Retina (tissue), 1 donor: ENCODE measurements at regions not wholly inside any gene's neighbourhood (a gene's known extent, or its start where the extent isn't known, plus 50 kb on each side); places are given as distances from the start of the nearest gene placed in this dataset.
A peak's percentile ranks its signal among the peaks of the same experiment; 100 is the strongest.
"Not testable (repeated sequence)": the region's sequence is repeated elsewhere in the genome, so short reads cannot be mapped to it uniquely, and the experiment has no call there.

Experiments
- DNase-seq: peaks from one replicate; pipeline ENCODE4 v3.0.0-alpha.2; 2016

DNA sequence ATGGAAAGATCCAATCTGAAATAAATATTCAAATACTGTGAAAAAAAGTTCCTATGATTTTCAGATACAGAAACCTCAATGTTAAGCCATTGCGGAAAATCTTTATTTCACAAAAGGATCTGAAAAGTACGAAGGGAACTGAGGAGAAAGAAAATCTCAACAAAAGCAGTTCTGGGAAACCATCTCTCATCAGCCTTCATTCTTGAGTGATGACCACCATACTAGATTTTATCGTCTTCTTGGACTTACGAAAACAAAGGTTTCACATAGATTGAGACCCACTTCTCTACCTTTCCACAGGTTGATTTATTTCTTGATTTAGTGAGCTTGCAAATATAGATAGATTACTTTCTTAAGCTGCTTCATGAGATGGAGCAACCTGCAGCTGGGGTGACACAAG, 293.4 kb upstream of the LYZL1 start:
- no peak for DNase-seq

- DNase-seq = no peak
These were observed 292.5 kb upstream of the LYZL1 start for GRCh38 chr10:28996345-28996744.

DNA sequence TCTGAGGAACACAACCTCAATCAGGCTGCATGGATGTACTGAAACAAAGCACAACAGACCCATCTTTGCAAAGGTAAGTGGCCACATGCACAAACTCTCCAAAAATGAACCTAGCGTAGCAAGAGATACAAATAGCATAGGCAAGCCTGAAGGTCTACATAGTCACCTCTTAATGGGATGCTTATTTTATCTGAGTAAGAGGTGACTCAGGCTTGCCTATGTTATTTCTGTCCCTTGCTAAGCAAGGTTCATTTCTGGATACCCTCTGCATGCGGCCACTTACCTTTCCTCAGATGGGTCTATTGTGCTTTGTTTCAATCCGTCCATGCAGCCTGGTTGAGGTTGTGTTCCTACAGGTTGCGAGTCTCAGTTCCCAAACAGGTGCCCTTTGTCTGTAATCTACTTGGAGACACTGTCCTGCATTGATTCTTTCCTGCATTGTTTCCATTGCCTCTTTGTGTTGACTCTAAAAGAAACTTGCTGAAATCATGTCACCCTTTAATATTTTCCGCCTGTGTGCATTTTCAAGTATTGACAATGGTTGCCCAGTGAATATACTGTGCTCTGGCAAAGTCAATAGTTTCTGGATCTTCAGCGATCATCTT, 291.8 kb upstream of the LYZL1 start:
- no peak for DNase-seq

DNA sequence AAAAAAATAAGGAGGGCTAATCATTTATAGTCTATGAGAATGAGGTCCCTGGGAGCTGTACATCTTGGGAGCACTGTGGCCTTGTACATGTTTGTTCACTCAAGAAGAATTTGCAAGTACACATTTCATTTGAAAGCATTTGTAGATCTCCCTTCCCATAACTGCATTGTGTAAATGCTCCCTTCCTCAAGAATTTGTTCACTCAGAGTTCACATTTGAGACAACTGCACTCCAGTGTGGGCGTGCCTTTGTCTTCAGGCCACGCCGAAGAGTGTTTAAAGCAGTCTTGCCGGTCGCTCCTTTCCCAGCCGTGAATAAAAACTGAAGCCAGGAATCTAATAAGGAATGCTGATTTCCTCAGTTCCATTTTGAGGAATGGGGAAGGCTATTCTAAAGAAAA, 291.1 kb upstream of the LYZL1 start:
- no peak for DNase-seq

- DNase-seq = no peak
These were observed 287.1 kb upstream of the LYZL1 start for GRCh38 chr10:29001801-29002200.

GRCh38 chr10:29003014-29003413, 285.9 kb upstream of the LYZL1 start:
- DNase-seq = not testable (repeated sequence)

DNA sequence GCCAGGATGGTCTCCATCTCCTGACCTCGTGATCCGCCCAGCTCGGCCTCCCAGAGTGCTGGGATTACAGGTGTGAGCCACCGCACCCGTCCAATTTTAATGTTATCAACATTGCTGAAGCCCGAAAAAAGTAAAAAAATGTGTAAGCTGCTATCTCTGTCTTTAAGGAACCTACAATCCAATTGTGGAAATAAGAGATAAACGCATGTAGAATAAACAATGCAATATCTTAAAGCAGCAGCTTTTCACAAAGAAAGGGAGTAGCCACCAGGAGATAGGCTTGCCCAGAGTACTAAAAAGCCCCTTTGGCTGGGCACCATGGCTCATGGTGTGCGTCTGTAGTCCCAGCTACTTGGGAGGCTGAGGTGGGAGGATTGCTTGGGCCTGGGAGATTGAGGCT, 282.9 kb upstream of the LYZL1 start:
- no peak for DNase-seq

GRCh38 chr10:29007370-29007747, 281.5 kb upstream of the LYZL1 start:
- no peak for DNase-seq

DNA sequence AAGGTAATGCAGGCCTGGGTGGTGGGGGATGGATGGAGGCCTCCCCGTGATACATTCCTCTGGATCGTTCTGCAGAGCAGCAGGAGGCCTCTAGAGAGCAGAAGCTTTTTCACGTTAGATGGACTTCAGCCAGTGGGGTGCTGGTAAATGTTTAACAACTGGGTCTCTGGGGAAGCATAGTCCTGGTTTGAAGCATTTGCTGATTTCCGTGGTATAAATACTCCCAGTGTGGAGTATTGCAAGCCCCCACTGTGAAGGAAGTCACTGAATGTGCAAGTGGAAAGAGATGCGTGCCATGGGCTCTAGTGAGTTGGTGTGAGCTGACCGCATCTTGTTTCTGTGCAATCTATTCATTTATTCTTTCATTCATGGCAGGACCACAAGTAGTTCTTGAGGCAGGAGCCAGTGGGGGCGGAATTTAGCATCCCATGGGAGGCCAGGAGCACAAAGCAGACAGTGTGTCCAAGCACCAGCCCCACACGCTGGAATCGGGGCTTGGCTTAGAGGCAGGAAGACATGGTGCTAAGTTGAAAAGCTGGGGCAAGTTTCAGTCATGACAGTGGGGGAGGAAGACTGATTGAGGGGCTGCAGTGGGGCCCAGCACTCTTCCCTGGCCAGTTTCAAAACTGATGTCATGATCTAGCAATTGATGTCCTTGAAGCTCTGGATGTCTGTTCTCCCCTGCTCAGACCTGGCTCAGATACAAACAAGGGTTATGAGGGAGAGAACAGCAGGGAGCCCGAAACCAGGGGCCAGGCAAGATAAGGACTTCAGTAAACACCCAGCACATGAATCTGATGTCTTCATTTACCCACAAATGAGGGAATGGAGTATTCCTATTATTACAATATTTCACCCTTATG, 280.9 kb upstream of the LYZL1 start:
- no peak for DNase-seq

- no peak for DNase-seq
These were observed 279.4 kb upstream of the LYZL1 start for GRCh38 chr10:29009464-29009863.

- DNase-seq = no peak
These were observed 277.4 kb upstream of the LYZL1 start for GRCh38 chr10:29011516-29011915.

DNA sequence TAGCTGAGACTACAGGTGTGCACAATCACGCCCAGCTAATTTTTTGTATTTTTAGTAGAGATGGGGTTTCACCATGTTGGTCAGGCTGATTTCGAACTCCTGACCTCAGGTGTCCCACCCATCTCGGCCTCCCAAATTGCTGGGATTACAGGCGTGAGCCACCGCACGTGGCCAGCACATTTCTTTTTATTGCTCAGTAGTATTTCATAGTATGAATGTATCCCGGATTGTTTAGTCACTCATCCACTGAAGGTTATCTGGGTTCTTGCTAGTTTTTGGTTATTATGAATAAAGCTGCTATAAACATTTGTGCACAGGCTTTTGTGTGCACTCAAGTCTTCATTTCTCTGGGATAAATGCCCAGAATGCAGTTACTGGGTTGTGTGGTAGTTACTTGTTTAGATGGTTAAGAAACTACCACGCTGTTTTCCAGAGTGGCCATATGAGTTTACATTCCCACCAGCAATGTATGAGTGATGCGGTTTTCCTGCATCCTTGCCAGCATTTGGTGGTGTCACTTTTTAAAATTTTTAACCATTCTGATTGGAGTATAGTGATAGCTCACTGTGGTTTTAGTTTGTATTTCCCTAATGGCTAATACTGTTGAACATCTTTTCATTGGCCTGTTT, 275.8 kb upstream of the LYZL1 start:
- DNase-seq = no peak

GRCh38 chr10:29021591-29021990, 267.3 kb upstream of the LYZL1 start:
- no peak for DNase-seq

- peak; percentile 29 for DNase-seq
These were observed 266.4 kb upstream of the LYZL1 start for GRCh38 chr10:29022513-29022912.

GRCh38 chr10:29023678-29024077, 265.2 kb upstream of the LYZL1 start:
- DNase-seq = no peak

DNA sequence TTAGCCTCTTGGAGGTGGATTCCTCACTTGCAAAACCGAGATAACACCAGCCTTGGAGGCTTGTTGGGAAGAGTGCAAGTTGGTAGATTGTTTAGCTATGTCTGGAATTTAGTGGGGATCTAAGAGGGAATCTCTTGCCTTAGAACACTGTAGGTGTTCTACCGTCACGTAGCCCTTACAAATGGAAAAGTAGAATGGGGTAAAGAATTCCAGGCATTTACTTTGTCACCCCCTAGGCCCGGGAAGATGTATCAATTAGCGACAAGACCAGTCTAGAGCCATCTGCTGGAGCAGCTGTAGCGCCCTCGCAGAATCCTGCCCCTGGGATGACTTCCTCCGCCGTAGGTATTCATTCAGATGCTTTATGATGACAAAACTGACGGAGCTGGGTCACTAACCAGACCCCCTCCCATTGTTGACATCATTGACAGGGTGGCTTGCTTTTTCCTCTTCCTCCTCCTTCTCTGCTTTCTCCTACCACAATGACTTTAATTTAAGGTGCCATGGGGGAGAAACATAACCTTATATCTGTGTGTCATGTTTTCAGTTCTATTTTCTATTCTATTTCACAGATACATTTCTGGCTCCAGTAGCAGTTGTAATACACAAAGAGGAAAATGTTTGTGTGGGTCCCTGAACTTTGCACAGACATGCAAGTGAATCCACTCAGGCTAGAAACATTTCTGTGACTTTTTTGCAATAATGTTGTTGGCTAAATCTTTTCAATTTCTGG, 262.6 kb upstream of the LYZL1 start:
- DNase-seq = no peak

- no peak for DNase-seq
These were observed 261.9 kb upstream of the LYZL1 start for GRCh38 chr10:29026802-29027580.

- no peak for DNase-seq
These were observed 260.4 kb upstream of the LYZL1 start for GRCh38 chr10:29028486-29028885.

DNA sequence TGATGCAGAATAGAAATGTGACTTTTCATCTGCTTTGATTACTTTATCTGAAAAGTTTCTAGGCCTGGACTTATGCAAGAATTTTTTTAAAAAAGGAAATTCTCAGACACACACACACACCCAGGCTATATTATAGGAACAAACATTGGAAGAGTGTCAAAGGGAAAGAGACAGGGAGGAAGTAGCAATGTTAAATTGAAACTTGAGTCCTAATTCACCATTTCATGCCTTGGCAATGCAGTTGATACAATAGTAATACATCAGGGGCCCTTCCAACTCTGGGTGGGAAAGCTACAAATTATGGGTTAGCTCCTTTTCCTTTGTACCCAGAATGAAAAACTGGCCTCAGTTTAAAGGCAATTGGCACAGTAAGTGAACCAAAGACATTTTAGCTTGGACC, 258.0 kb upstream of the LYZL1 start:
- DNase-seq = no peak

DNA sequence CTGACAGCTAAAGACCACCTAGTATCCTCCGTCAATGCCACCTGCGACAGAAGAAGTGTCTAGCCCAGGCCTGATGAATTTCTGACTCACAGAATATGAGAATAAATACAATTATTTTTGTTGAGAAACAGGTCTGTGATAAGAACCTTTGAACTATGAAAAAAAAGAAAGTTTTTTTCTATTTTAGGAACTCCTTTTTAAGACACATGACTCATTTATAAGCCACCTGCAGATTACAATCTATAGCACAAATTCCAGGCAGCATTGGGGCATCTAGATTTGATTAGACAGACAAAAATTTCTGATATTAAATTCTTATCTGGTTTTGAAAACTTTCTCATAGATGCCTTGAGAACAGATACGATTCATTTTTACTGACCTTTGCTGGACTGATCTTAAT, 256.7 kb upstream of the LYZL1 start:
- DNase-seq = no peak

- DNase-seq = no peak
These were observed 255.4 kb upstream of the LYZL1 start for GRCh38 chr10:29033311-29033940.

GRCh38 chr10:29034592-29034991, 254.3 kb upstream of the LYZL1 start:
- no peak for DNase-seq
